ENCODE measurements at regions not wholly inside any gene's neighbourhood (a gene's known extent, or its start where the extent isn't known, plus 50 kb on each side); places are given as distances from the start of the nearest gene placed in this dataset.

GRCh38 chr16:51429041-51429440 lies 278.0 kb upstream of the SALL1 start:
- TF ChIP-seq CTCF (IDR thresholded peaks at IDR 0.05) (no peak), EP300 (IDR thresholded peaks at IDR 0.05) (no peak), POLR2A (IDR thresholded peaks at IDR 0.05; ENCODE audit: low read depth) (no peak)
